HAP-1 (cell line): ENCODE measurements at regions not wholly inside any gene's neighbourhood (a gene's known extent, or its start where the extent isn't known, plus 50 kb on each side); places are given as distances from the start of the nearest gene placed in this dataset.

ENCODE experiments used
- DNase-seq, 2 experiments: peaks; one replicate each; pipeline ENCODE4 v3.0.0-alpha.2; 2016 to 2020; ENCODE audit warnings: low spot score in 2 of 2
- H3K27me3 ChIP-seq: fragments of 250-450 bp; sonication (Bioruptor Pico); 2 replicates; pipeline ENCODE4 v1.5.1; 2020; ENCODE audit warnings: low read depth, mild to moderate bottlenecking, moderate library complexity
- H3K36me3 ChIP-seq: fragments of 250-450 bp; sonication (Bioruptor Pico); replicated peaks from 2 replicates; pipeline ENCODE4 v1.5.1; 2020; ENCODE audit warnings: mild to moderate bottlenecking
- H3K4me1 ChIP-seq: fragments of 250-450 bp; sonication (Bioruptor Pico); 2 replicates; pipeline ENCODE4 v1.5.1; 2020; ENCODE audit warnings: mild to moderate bottlenecking
- H3K4me3 ChIP-seq: fragments of 250-450 bp; sonication (Bioruptor Pico); 2 replicates; pipeline ENCODE4 v1.5.1; 2020; ENCODE audit warnings: mild to moderate bottlenecking, moderate library complexity
- H3K9me3 ChIP-seq: fragments of 250-450 bp; sonication (Bioruptor Pico); 2 replicates; pipeline ENCODE4 v1.5.1; 2020; ENCODE audit warnings: mild to moderate bottlenecking, moderate library complexity
- in situ Hi-C: fragments of 300-500 bp; cut with MboI; formaldehyde crosslinking; loops from 3 replicates; pipeline ENCODE4 v1.14.3; 2020; ENCODE audit warnings: low sequenced_read_pairs, inconsistent platforms, mixed read lengths

DNA sequence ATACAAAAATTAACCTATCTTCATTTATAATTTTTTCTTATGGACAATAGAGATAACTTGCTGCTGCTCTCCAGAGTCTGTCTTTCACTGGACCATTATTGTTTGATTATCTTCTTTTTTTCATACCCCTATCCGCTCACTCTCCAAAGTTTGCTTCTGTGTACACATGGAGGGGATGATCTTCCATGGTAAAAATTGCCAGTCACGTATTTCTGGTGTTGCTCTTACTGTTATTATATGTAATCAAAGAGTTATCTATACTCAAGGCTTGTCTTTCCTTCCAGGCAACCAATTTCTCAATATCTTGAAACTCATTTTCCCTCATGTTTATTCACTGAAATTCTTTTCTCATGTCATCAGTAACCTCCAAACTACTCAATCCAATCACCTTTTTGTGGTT lies 817.8 kb upstream of the NECTIN3 start:
- no peaks in the 10 kb centered on the region for H3K27me3 ChIP-seq
- in situ Hi-C loops = no loop called here
- no peak overlapping the region for H3K4me3 ChIP-seq
- peaks cover 9% of the 10 kb centered on the region for H3K4me1 ChIP-seq
- no peak for DNase-seq
- no peaks in the 10 kb centered on the region for H3K9me3 ChIP-seq
- H3K36me3 ChIP-seq = no peaks in the 10 kb centered on the region

DNA sequence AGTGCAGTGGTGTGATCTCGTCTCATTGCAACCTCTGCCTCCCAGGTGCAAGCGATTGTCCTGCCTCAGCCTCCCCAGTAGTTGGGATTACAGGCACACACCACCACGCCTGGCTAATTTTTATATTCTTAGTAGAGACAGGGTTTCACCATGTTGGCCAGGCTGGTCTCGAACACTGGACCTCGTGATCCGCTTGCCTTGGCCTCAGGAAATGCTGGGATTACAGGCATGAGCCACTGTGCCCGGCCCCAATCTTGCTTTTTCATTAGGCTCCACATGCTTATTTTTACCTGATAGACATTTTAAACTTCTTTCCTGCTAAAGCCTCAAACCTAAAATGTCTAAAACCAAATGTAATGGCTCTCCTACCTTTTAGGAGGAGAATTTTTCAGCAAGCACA lies 817.0 kb upstream of the NECTIN3 start:
- Histone ChIP-seq H3K9me3 (no peaks in the 10 kb centered on the region), H3K27me3 (no peaks in the 10 kb centered on the region), H3K4me3 (no peak overlapping the region), H3K4me1 (peaks cover 9% of the 10 kb centered on the region), H3K36me3 (no peaks in the 10 kb centered on the region)
- in situ Hi-C loops = no loop called here
- DNase-seq = no peak

DNA sequence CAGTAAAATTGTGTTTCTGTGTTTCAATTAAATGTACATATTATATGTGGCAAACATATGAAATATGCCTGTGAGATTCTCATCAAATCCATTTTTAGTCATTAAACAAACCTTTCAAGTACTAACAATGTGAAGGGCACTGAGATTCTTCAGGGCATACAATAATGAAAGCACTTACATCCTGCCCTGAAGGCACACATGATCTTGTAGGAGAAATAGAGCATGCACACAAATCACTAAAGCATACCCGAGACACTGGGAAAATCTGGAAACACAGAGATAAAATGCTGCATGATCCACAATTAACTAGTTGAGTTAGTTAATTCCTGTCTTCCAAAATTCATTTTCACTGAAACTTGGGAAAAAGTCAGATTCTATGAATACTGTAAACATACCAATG lies 810.5 kb upstream of the NECTIN3 start:
- Histone ChIP-seq H3K9me3 (no peaks in the 10 kb centered on the region), H3K4me3 (no peak overlapping the region), H3K27me3 (no peaks in the 10 kb centered on the region), H3K36me3 (no peaks in the 10 kb centered on the region), H3K4me1 (peaks cover 9% of the 10 kb centered on the region; the same call in 1 of the 2 replicates)
- no peak for DNase-seq
- in situ Hi-C loops = no loop called here

DNA sequence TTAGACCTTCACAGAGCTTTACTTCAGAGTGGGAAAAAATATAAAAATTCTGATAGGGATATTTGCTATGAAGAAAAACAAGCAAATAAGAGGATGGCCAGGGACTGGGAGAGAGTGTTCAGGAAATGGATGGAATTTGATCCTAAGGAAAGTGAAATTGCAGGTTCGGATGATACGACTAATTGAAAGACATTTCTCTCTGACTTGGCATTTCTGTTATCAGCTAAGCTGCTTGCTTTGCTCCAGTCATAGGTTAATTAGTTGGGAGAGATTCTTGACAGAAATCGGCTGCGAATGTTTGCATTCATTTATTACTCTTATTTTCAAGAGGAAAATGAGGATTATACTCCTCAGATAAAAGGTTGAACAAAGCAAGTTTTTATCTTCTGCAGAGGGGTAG lies 808.7 kb upstream of the NECTIN3 start:
- in situ Hi-C loops = no loop called here
- H3K9me3 ChIP-seq = no peaks in the 10 kb centered on the region
- H3K27me3 ChIP-seq = no peaks in the 10 kb centered on the region
- no peaks in the 10 kb centered on the region for H3K36me3 ChIP-seq
- peaks cover 9% of the 10 kb centered on the region; the same call in 1 of the 2 replicates for H3K4me1 ChIP-seq
- DNase-seq = no peak
- H3K4me3 ChIP-seq = no peak overlapping the region

DNA sequence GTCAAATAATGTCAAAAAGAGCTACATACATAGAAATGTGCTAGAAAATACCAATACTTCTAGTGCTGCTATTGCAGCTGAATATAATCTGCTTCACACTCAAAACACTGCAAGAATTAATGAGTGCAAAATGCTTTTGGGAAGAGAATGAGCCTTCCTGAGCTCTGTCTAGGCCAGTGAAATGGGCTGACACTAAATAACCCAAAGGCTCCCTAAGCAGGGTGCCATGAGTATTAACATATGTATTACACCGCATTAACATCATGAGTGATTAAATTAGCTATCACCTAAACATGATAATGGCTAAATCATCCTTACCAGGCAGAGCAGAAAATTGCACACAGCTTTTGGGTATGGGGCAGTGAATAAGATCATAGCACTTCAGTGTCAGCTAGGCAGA lies 806.3 kb upstream of the NECTIN3 start:
- no peak overlapping the region for H3K4me3 ChIP-seq
- DNase-seq = no peak
- in situ Hi-C loops = no loop called here
- H3K9me3 ChIP-seq = no peaks in the 10 kb centered on the region
- H3K4me1 ChIP-seq = peaks cover 9% of the 10 kb centered on the region; the same call in 1 of the 2 replicates
- H3K36me3 ChIP-seq = no peaks in the 10 kb centered on the region
- H3K27me3 ChIP-seq = no peaks in the 10 kb centered on the region

DNA sequence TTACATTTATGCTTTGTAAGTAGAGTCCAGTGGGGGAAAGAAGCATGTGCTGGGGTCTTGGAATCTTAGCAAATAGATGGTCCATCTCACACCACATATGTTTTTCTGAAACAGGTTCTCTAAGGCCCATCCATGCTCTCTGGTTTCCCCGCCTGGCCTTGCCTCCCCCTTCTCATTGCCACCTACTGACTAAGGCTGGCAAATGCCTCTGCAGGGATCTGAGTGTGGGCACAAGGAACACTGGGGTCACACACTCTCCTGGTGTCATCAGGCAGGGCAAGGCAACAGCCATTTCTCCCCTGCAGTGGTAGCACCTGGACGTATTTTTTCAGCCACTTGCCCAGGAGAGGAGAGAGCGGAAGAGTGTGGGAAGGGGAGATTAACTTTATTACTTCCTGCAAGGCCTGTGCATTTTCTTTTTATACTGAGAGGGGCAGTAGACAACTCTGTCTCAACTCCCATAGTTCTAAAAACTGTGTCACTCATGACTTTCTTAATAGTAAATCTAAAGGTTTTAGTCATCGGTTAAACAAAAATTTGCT lies 804.2 kb upstream of the NECTIN3 start:
- peaks cover 14% of the 10 kb centered on the region for H3K4me1 ChIP-seq
- no peak overlapping the region for H3K4me3 ChIP-seq
- H3K9me3 ChIP-seq = no peaks in the 10 kb centered on the region
- in situ Hi-C loops = no loop called here
- H3K27me3 ChIP-seq = no peaks in the 10 kb centered on the region
- H3K36me3 ChIP-seq = no peaks in the 10 kb centered on the region
- DNase-seq = no peak

DNA sequence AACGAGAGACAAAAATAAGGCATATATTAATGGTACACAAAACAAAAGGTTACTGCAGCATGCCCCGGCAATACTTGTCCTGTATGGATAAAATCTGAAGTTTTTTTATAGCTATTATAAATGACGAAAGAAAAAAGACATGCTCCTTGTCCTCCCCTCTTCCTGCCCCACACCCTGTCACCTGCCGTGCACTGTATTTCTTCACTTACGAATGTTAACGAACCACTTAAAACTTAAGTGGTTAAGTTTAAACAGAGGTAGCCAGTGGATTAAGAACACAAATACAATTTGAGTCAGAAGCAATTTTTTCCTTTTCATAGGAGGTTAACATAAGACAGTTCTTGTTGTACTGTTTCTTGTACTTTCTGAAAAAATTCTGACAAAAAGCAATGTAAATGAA lies 799.1 kb upstream of the NECTIN3 start:
- Histone ChIP-seq H3K4me3 (no peak overlapping the region), H3K27me3 (no peaks in the 10 kb centered on the region), H3K9me3 (no peaks in the 10 kb centered on the region), H3K36me3 (no peaks in the 10 kb centered on the region), H3K4me1 (peaks cover 23% of the 10 kb centered on the region)
- in situ Hi-C loops = no loop called here
- no peak for DNase-seq

DNA sequence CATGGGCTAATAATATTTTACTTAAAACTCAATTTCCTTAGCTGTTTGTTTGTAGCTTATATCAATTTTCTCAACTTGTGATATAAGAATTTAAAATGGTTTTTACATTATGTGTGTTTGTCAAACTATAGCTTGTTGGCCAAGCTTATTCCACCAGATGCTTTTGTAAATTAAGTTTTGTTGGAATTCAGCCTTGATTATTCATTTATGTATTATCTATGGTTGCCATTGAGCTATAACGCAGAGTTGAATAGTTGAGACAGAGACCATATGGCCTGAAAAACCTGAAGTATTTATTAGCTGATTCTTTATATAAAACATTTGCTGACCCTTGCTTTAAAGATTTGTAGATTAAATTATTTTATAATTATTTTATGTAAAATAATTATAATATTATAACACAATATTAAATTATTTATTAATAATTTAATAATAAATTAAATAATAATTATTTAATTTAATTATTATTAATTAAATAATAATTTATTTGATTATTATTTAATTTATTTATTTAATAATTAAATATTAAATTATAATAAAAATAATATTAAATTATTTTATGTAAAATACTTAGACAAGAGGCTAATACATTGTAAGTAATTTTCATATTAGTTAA lies 779.6 kb upstream of the NECTIN3 start:
- Histone ChIP-seq H3K4me1 (no peaks in the 10 kb centered on the region), H3K36me3 (no peaks in the 10 kb centered on the region), H3K9me3 (no peaks in the 10 kb centered on the region; the same call in 1 of the 2 replicates), H3K27me3 (no peaks in the 10 kb centered on the region), H3K4me3 (no peak overlapping the region)
- in situ Hi-C loops = no loop called here
- no peak for DNase-seq

DNA sequence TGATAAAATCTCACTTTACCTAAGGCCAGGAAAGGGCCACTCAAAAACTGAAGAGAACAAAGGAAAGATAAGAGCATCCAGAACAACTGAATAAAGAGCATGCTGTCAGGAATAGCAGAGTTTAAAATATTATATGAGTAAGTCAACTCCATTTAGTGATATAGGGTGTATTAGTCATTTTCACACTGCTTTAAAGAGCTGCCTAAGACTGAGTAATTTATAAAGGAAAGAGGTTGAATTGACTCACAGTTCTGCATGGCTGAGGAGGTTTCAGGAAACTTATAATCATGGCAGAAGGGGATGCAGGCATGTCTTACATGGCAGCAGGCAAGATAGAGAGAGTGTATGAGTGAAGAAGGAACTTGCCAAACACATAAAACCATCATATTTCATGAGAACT lies 778.0 kb upstream of the NECTIN3 start:
- Histone ChIP-seq H3K27me3 (no peaks in the 10 kb centered on the region), H3K36me3 (no peaks in the 10 kb centered on the region), H3K4me3 (no peak overlapping the region), H3K9me3 (no peaks in the 10 kb centered on the region; the same call in 1 of the 2 replicates), H3K4me1 (no peaks in the 10 kb centered on the region)
- DNase-seq = no peak
- in situ Hi-C loops = no loop called here

DNA sequence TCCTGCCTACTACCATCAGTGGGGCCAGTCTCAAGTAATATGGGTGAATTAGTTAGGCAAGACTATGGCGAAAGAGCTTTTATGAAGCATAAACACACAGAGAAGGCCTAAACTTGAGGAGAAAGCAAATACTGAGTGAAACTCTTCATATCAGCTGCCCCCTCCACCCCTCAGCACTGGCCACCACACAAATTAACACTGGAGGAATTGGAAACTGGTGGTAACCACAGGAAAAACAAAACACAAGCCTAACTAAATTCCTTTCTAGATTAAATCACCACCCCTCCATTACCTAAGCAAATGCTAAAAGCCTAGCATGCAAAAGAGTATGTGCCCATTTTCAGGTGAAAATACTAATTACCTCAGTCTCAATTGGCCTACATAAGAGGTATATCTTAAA lies 774.7 kb upstream of the NECTIN3 start:
- in situ Hi-C loops = no loop called here
- no peak overlapping the region for H3K4me3 ChIP-seq
- no peaks in the 10 kb centered on the region; the same call in 1 of the 2 replicates for H3K9me3 ChIP-seq
- DNase-seq = no peak
- H3K36me3 ChIP-seq = no peaks in the 10 kb centered on the region
- no peaks in the 10 kb centered on the region for H3K27me3 ChIP-seq
- H3K4me1 ChIP-seq = no peaks in the 10 kb centered on the region

DNA sequence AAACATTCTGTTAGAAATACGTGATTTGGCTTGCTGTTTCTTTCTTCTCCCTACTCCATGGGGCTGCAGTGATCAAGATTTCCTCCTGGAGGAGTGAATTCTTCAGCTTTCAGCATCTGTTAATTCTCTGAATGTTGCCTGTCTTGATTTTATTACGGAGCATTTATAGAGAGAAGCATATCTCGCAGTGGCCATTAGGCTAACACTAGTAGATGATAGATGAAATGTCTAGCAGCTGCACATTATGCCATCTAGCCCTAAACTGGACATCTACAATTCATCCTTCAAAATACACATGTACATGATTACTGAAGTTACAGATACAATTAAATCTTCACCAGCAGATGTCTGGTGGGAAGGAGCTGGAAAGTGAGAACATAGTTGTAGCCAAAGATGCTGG lies 769.8 kb upstream of the NECTIN3 start:
- Histone ChIP-seq H3K27me3 (no peaks in the 10 kb centered on the region), H3K4me1 (no peaks in the 10 kb centered on the region; the same call in 1 of the 2 replicates), H3K9me3 (no peaks in the 10 kb centered on the region), H3K36me3 (no peaks in the 10 kb centered on the region), H3K4me3 (no peak overlapping the region)
- DNase-seq = no peak
- in situ Hi-C loops = no loop called here

DNA sequence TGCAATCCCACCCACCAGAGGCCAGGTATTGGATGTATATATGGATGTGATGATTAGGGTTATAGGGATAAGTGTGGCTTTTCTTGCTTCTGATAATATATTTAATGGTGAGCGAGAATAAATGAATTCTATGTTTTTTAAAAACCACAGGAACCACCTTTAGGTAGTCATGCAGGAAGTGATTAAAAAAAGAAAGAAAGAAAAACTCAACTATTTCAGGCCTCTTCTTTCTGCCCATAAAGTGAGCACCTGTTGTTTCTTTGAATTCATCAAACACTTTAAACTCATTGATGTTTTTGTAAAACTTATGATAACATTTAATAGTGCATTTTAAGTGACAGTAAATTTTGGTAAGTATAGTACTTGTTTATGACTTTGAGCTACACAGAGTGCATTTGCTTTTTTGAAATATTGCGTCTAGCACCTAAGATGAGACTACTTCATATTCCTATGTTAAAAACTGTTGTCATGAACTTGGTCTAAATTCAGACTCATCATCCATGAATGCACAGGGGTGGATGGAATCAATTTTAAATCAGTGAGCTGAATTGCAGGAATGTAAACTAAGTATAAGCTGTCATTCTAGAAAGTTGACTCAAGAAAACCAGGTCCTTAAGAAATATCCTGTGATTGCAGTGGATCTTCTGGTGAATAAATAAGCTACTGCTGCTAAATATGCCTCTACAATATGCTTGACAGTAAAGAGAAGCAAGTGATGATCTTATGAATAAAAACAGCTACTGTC lies 764.4 kb upstream of the NECTIN3 start:
- no peak for DNase-seq
- Histone ChIP-seq H3K4me1 (no peaks in the 10 kb centered on the region; the same call in 1 of the 2 replicates), H3K9me3 (no peaks in the 10 kb centered on the region), H3K4me3 (no peak overlapping the region), H3K27me3 (no peaks in the 10 kb centered on the region), H3K36me3 (no peaks in the 10 kb centered on the region)
- in situ Hi-C loops = no loop called here

DNA sequence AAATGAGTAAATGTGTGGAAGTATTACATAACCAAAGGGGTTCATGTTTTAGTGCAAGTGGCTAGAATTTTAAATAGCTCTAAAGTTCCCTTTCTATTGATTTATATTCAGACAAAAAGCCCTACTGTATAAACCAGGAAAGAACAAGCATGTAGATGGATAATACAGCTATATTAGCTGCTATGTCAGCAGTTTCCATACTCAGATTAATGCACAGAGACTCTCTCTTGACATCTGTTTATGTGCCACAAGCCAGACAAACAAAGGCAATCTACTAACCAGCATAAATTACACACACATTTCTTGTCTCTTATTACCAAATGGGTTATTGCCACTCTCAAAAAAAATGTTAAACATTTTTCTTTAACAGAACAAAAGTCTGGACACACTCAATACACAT lies 760.1 kb upstream of the NECTIN3 start:
- in situ Hi-C loops = no loop called here
- H3K4me3 ChIP-seq = no peak overlapping the region
- H3K27me3 ChIP-seq = no peaks in the 10 kb centered on the region
- peaks cover 10% of the 10 kb centered on the region for H3K4me1 ChIP-seq
- no peak for DNase-seq
- no peaks in the 10 kb centered on the region for H3K9me3 ChIP-seq
- H3K36me3 ChIP-seq = no peaks in the 10 kb centered on the region

DNA sequence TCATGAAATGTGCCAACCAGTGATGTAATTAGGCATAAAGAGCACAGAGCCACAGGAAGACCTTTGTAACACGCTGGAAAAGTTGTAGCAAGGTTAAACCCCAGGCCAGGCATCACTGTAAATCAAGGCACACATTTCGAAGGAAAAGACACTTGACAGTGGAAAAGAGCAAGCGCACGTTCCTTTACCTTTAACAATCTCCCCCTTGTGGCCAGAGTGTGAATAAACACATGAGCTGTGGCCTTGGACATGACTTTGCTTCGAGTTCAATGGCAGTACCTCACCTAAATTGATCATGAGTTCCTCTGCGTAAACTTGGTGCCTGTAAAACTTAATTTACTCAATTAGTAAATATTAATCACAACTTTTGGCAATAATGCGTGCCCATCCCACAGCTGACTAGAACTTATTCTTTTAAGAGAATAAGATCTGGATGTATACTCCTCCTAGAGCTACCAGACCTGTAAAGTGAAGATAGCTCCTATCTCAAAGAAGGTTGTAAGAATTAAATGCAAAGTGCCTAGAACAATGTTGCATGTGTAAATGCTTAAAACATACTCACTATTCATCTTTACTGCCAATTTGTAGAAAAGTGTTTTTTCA lies 757.0 kb upstream of the NECTIN3 start:
- Histone ChIP-seq H3K4me1 (peaks cover 10% of the 10 kb centered on the region), H3K27me3 (no peaks in the 10 kb centered on the region), H3K4me3 (no peak overlapping the region), H3K9me3 (no peaks in the 10 kb centered on the region), H3K36me3 (no peaks in the 10 kb centered on the region)
- in situ Hi-C loops = no loop called here
- peak; percentile 72 to 78 for DNase-seq
